Fibroblast of lung (primary cell): ENCODE measurements at regions not wholly inside any gene's neighbourhood (a gene's known extent, or its start where the extent isn't known, plus 50 kb on each side); places are given as distances from the start of the nearest gene placed in this dataset.

Experiments used
- DNase-seq, 2 donors: peaks; one replicate each; pipeline versions ENCODE4 v3.0.0 to v3.0.0-alpha.2; 2010; ENCODE audit warnings: low read depth in 2 of 2
- H2AFZ ChIP-seq: 2 replicates; pipeline ENCODE4 v1.5.1; 2012; ENCODE audit warnings: low read length, control low read depth, inconsistent platforms
- H3K27ac ChIP-seq: 2 replicates; pipeline ENCODE4 v1.5.1; 2011; ENCODE audit warnings: low read length, control low read depth; ENCODE audit not compliant: insufficient read depth
- H3K27me3 ChIP-seq: 2 replicates; pipeline ENCODE4 v1.5.1; 2011; ENCODE audit warnings: mild to moderate bottlenecking, low read length; ENCODE audit not compliant: control insufficient read depth, insufficient read depth
- H3K36me3 ChIP-seq: 2 replicates; pipeline ENCODE4 v1.5.1; 2011; ENCODE audit warnings: low read length; ENCODE audit not compliant: control insufficient read depth, insufficient read depth
- H3K4me1 ChIP-seq: 2 replicates; pipeline ENCODE4 v1.5.1; 2011; ENCODE audit warnings: low read length; ENCODE audit not compliant: control insufficient read depth, insufficient read depth; ENCODE audit errors: extremely low read depth
- H3K4me2 ChIP-seq: 2 replicates; pipeline ENCODE4 v1.5.1; 2011; ENCODE audit warnings: low read length, control low read depth; ENCODE audit not compliant: insufficient read depth; ENCODE audit errors: extremely low read depth
- H3K4me3 ChIP-seq, 4 experiments: fragments of 200-600 bp in 1 of 4; sonication (generic) in 1 of 4; replicated peaks in 1 of 4; 2 replicates each; pipeline ENCODE4 v1.5.1; 2011 to 2016; ENCODE audit warnings: low read length in 4 of 4, low read depth in 3 of 4, mild to moderate bottlenecking in 3 of 4, control low read depth in 2 of 4, inconsistent platforms in 1 of 4, mixed read lengths in 1 of 4; ENCODE audit not compliant: insufficient read depth in 1 of 4; ENCODE audit errors: control extremely low read depth in 1 of 4
- H3K79me2 ChIP-seq: 2 replicates; pipeline ENCODE4 v1.5.1; 2012; ENCODE audit warnings: mild to moderate bottlenecking, low read length, inconsistent platforms; ENCODE audit not compliant: control insufficient read depth, insufficient read depth
- H3K9ac ChIP-seq: 2 replicates; pipeline ENCODE4 v1.5.1; 2011; ENCODE audit warnings: mild to moderate bottlenecking, low read length, control low read depth; ENCODE audit not compliant: insufficient read depth
- H3K9me3 ChIP-seq: 2 replicates; pipeline ENCODE4 v1.5.1; 2012; ENCODE audit warnings: low read depth, low read length; ENCODE audit not compliant: control insufficient read depth, insufficient read depth
- H4K20me1 ChIP-seq: 2 replicates; pipeline ENCODE4 v1.5.1; 2011; ENCODE audit warnings: low read length; ENCODE audit not compliant: control insufficient read depth, insufficient read depth; ENCODE audit errors: extremely low read depth
- EZH2 ChIP-seq: IDR thresholded peaks from 2 replicates; pipeline ENCODE4 v1.5.1; 2012; ENCODE audit warnings: low read length, control low read depth, mild to moderate bottlenecking; ENCODE audit errors: missing control alignments
- TF ChIP-seq, protein P1 (sequence below), 2 donors: IDR thresholded peaks in 1 of 2; conservative IDR thresholded peaks in 1 of 2; 1 replicate in 1 of 2; 2 replicates in 1 of 2; pipeline ENCODE4 v1.5.1; 2011 to 2012; ENCODE audit warnings: low read length in 2 of 2, control low read depth in 1 of 2, inconsistent platforms in 1 of 2, low read depth in 1 of 2, mild to moderate bottlenecking in 1 of 2

DNA sequence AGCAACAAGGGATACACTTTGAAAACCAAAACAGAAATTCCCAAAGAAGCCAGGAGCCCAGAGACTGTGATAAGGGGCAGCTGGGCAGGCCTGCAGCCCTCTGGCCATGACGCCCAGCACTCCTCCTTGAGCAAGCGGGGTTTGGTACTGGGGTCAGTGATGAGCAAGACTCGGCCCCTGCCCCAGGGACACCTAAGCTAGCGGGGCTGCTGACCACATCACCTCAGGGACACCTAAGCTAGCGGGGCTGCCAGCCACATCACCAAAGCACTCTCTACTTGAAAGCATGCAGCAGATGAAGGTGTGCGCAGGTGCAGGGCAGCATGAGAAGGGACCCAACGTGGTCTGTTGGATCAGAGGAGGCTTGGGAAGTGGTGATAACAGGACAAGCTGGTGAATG, 108.0 kb upstream of the PPP2R2D start:
- DNase-seq, result no peak
- no peaks in the 10 kb centered on the region for H4K20me1 ChIP-seq
- H3K27me3 ChIP-seq, result no peaks in the 10 kb centered on the region
- no peaks in the 10 kb centered on the region for H3K36me3 ChIP-seq
- no peak overlapping the region for H3K9ac ChIP-seq
- no peak overlapping the region for H3K4me3 ChIP-seq
- no peaks in the 10 kb centered on the region for H3K79me2 ChIP-seq
- no peaks in the 10 kb centered on the region for H3K9me3 ChIP-seq
- no peaks in the 10 kb centered on the region for H3K4me1 ChIP-seq
- H3K4me2 ChIP-seq, result no peak overlapping the region
- no peak overlapping the region for H3K27ac ChIP-seq
- H2AFZ ChIP-seq, result no peak overlapping the region
- no peak for TF ChIP-seq EZH2
- TF ChIP-seq, protein P1, sequence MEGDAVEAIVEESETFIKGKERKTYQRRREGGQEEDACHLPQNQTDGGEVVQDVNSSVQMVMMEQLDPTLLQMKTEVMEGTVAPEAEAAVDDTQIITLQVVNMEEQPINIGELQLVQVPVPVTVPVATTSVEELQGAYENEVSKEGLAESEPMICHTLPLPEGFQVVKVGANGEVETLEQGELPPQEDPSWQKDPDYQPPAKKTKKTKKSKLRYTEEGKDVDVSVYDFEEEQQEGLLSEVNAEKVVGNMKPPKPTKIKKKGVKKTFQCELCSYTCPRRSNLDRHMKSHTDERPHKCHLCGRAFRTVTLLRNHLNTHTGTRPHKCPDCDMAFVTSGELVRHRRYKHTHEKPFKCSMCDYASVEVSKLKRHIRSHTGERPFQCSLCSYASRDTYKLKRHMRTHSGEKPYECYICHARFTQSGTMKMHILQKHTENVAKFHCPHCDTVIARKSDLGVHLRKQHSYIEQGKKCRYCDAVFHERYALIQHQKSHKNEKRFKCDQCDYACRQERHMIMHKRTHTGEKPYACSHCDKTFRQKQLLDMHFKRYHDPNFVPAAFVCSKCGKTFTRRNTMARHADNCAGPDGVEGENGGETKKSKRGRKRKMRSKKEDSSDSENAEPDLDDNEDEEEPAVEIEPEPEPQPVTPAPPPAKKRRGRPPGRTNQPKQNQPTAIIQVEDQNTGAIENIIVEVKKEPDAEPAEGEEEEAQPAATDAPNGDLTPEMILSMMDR (conservative IDR thresholded peaks at IDR 0.05 in 1 of 2, IDR thresholded peaks at IDR 0.05 in 1 of 2; ENCODE audit: low read depth in 1 of 2, low read length in 2 of 2), result no peak

DNA sequence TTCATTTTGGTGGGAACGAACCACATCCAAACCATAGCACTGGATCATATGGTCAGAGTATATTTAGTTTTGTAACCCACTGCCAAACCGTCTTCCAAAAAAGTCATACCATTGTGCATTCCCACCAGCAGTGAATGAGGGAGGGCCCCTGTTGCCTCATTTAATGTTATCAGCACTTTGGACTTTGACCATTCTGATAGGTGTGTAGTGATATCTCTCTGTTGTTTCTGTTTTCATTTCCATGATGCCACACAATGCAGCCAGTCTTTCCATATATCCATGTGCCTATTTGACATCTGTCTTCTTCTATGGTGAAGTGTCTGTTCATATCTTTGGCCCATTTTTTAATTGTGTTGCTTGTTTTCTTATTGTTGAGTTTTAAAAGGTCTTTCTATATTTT, 105.0 kb upstream of the PPP2R2D start:
- Histone ChIP-seq H3K4me3 (no peak overlapping the region), H3K9ac (no peak overlapping the region), H3K9me3 (no peaks in the 10 kb centered on the region), H3K27me3 (no peaks in the 10 kb centered on the region), H4K20me1 (no peaks in the 10 kb centered on the region), H3K4me2 (no peak overlapping the region), H3K4me1 (no peaks in the 10 kb centered on the region), H3K79me2 (no peaks in the 10 kb centered on the region), H3K36me3 (no peaks in the 10 kb centered on the region), H3K27ac (no peak overlapping the region), H2AFZ (no peak overlapping the region)
- no peak for TF ChIP-seq EZH2
- TF ChIP-seq, protein P1 (conservative IDR thresholded peaks at IDR 0.05 in 1 of 2, IDR thresholded peaks at IDR 0.05 in 1 of 2; ENCODE audit: low read depth in 1 of 2, low read length in 2 of 2), result no peak
- no peak for DNase-seq

DNA sequence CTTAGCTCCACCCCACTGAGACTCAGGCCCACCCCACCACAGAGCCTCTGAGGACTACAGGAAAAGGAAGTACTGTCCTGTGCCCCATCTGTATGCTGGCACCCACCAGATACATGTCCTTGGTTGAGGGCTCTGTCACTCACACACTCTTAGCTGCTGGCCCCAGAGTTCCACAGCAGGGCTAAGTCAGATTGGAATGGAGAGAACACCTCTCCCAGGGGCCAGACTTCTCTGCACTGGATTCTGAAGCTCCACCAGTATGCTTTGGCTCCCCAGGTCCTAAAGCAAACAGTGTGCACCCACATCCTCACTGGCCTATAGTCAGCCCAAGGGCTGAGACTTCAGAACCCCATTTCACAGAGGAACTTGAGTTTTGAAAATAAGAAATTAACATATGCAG, 103.2 kb upstream of the PPP2R2D start:
- Histone ChIP-seq H3K4me3 (no peak overlapping the region), H4K20me1 (no peaks in the 10 kb centered on the region), H3K9ac (no peak overlapping the region), H3K4me2 (no peak overlapping the region), H2AFZ (no peak overlapping the region), H3K4me1 (no peaks in the 10 kb centered on the region), H3K27ac (no peak overlapping the region), H3K36me3 (no peaks in the 10 kb centered on the region), H3K27me3 (no peaks in the 10 kb centered on the region), H3K9me3 (no peaks in the 10 kb centered on the region), H3K79me2 (no peaks in the 10 kb centered on the region)
- TF ChIP-seq, protein P1 (conservative IDR thresholded peaks at IDR 0.05 in 1 of 2, IDR thresholded peaks at IDR 0.05 in 1 of 2; ENCODE audit: low read depth in 1 of 2, low read length in 2 of 2), result no peak
- TF ChIP-seq EZH2, result no peak
- no peak for DNase-seq
